Stimulated activated CD4-positive, alpha-beta T cell treated with anti-CD3 and anti-CD28 coated beads, Interleukin-4, amount 100 ng/mL, for 24 hours (primary cell): ENCODE measurements at regions not wholly inside any gene's neighbourhood (a gene's known extent, or its start where the extent isn't known, plus 50 kb on each side); places are given as distances from the start of the nearest gene placed in this dataset.

Source experiments
- DNase-seq: peaks from one replicate; pipeline ENCODE4 v3.0.0-alpha.2; 2020

GRCh38 chr17:34825102-34825501 lies 136.2 kb downstream of the CCT6B start:
- no peak for DNase-seq

GRCh38 chr17:34823023-34823422 lies 138.2 kb downstream of the CCT6B start:
- no peak for DNase-seq

- no peak for DNase-seq
Measured at GRCh38 chr17:34822007-34822739, 139.1 kb downstream of the CCT6B start.

- no peak for DNase-seq
Measured at GRCh38 chr17:34820922-34821321, 140.3 kb downstream of the CCT6B start.

GRCh38 chr17:34820248-34820801 lies 140.9 kb downstream of the CCT6B start:
- DNase-seq, result no peak

GRCh38 chr17:34817252-34818035 lies 143.8 kb downstream of the CCT6B start:
- no peak for DNase-seq

GRCh38 chr17:34816848-34817247 lies 144.4 kb downstream of the CCT6B start:
- no peak for DNase-seq

GRCh38 chr17:34813290-34813689 lies 148.0 kb downstream of the CCT6B start:
- DNase-seq, result no peak

- no peak for DNase-seq
Measured at GRCh38 chr17:34811561-34811960, 149.7 kb downstream of the CCT6B start.

GRCh38 chr17:34800661-34801060 lies 160.6 kb downstream of the CCT6B start:
- no peak for DNase-seq

GRCh38 chr17:34799751-34800150 lies 161.5 kb downstream of the CCT6B start:
- no peak for DNase-seq

GRCh38 chr17:34798581-34798980 lies 162.7 kb downstream of the CCT6B start:
- no peak for DNase-seq

- DNase-seq, result peak; percentile 14
Measured at GRCh38 chr17:34797720-34798119, 163.5 kb downstream of the CCT6B start.

GRCh38 chr17:34793231-34793908 lies 167.9 kb downstream of the CCT6B start:
- DNase-seq, result no peak

- DNase-seq, result no peak
Measured at GRCh38 chr17:34788696-34789095, 172.6 kb downstream of the CCT6B start.

GRCh38 chr17:34784526-34784925 lies 176.7 kb downstream of the CCT6B start:
- no peak for DNase-seq

GRCh38 chr17:34782271-34782670 lies 179.0 kb downstream of the CCT6B start:
- no peak for DNase-seq

GRCh38 chr17:34781571-34782108 lies 179.6 kb downstream of the CCT6B start:
- no peak for DNase-seq

GRCh38 chr17:34781071-34781470 lies 180.2 kb downstream of the CCT6B start:
- DNase-seq, result no peak

GRCh38 chr17:34780438-34780837 lies 180.8 kb downstream of the CCT6B start:
- DNase-seq, result no peak

GRCh38 chr17:34776456-34777443 lies 184.5 kb downstream of the CCT6B start:
- no peak for DNase-seq

- no peak for DNase-seq
Measured at GRCh38 chr17:34773036-34773435, 188.2 kb downstream of the CCT6B start.
